GM12865 (cell line): ENCODE measurements at regions not wholly inside any gene's neighbourhood (a gene's known extent, or its start where the extent isn't known, plus 50 kb on each side); places are given as distances from the start of the nearest gene placed in this dataset.
"Not testable (repeated sequence)": the region's sequence is repeated elsewhere in the genome, so short reads cannot be mapped to it uniquely, and the experiment has no call there.

Experiments used
- DNase-seq: peaks from one replicate; pipeline ENCODE4 v3.0.0; 2010; ENCODE audit warnings: low read depth
- H3K4me3 ChIP-seq: 2 replicates; pipeline ENCODE4 v1.5.1; 2011; ENCODE audit warnings: mild to moderate bottlenecking, low read depth, low read length, control low read depth
- CTCF ChIP-seq: IDR thresholded peaks from 2 replicates; pipeline ENCODE4 v1.5.1; 2011; ENCODE audit warnings: low read length, control low read depth, low read depth, inconsistent platforms; ENCODE audit not compliant: insufficient read depth; ENCODE audit errors: missing control alignments

- H3K4me3 ChIP-seq = no peak overlapping the region
These were observed 214.2 kb upstream of the ETAA1 start for GRCh38 chr2:67182884-67183283.

GRCh38 chr2:67186326-67186725 is 210.8 kb upstream of the ETAA1 start:
- no peak for TF ChIP-seq CTCF
- H3K4me3 ChIP-seq = no peak overlapping the region
- no peak for DNase-seq

More at GRCh38 chr2:67182884-67183283, 214.2 kb upstream of the ETAA1 start:
- no peak for DNase-seq
- no peak for TF ChIP-seq CTCF

GRCh38 chr2:67186871-67187270 is 210.3 kb upstream of the ETAA1 start:
- no peak for TF ChIP-seq CTCF
- no peak overlapping the region for H3K4me3 ChIP-seq
- DNase-seq = no peak

- not testable (repeated sequence) for H3K4me3 ChIP-seq, DNase-seq
These were observed 201.8 kb upstream of the ETAA1 start for GRCh38 chr2:67195327-67195726.

GRCh38 chr2:67201521-67201920 is 195.6 kb upstream of the ETAA1 start:
- TF ChIP-seq CTCF = no peak
- DNase-seq = no peak
- H3K4me3 ChIP-seq = no peak overlapping the region

GRCh38 chr2:67204349-67204748 is 192.8 kb upstream of the ETAA1 start:
- H3K4me3 ChIP-seq = no peak overlapping the region
- DNase-seq = no peak
- no peak for TF ChIP-seq CTCF

GRCh38 chr2:67208887-67209500 is 188.1 kb upstream of the ETAA1 start:
- DNase-seq = no peak
- no peak overlapping the region for H3K4me3 ChIP-seq
- no peak for TF ChIP-seq CTCF

- no peak for TF ChIP-seq CTCF
- no peak for DNase-seq
- H3K4me3 ChIP-seq = no peak overlapping the region
These were observed 186.7 kb upstream of the ETAA1 start for GRCh38 chr2:67210430-67210829.
